ENCODE measurements at regions not wholly inside any gene's neighbourhood (a gene's known extent, or its start where the extent isn't known, plus 50 kb on each side); places are given as distances from the start of the nearest gene placed in this dataset.

DNA sequence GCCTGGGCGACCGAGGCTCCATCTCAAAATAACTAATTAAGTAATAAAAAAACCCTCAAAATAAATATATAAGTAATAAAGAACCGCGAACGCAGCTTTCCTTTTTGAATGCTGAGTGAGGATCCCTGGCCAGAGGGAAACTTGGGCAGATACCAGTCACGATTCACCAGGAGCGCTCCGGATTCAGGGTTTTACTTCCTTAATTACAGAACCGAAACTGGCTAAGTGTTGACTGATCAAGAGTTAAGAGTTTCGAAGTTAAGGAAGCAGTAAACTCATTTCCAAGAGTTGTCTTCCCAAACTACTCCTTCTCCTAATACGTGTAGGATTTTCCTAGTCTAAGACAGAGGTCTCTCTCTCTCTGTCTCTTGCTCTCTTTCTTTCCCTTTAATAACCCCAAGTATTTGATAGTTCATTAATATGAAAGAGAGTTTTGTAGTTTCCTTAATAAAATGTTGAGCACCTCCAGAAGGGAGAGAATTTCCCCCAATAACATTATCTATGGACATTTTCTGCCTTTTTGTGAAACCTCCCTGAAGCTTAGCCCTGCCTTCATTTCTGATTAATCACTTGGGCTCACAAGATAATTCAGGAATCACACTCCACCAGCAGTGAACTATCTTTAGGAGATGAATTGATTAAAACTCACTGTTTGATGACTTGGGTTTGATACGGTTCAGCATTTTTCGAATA, 61.4 kb upstream of the ZNF217 start:
- TF ChIP-seq CTCF (IDR thresholded peaks at IDR 0.05) (no peak), POLR2A (IDR thresholded peaks at IDR 0.05) (no peak), EP300 (IDR thresholded peaks at IDR 0.05) (peak in 1 of 2 donors; percentile 16)
